MM.1S (cell line): ENCODE measurements at regions not wholly inside any gene's neighbourhood (a gene's known extent, or its start where the extent isn't known, plus 50 kb on each side); places are given as distances from the start of the nearest gene placed in this dataset.

Source experiments
- CTCF ChIP-seq: fragments of 300-600 bp; sonication (generic); IDR thresholded peaks from 2 replicates; pipeline ENCODE4 v1.5.1; 2016; ENCODE audit warnings: antibody characterized with exemption, low read length, mixed read lengths
- EZH2phosphoT487 ChIP-seq: fragments of 300-600 bp; sonication (generic); IDR thresholded peaks from 2 replicates; pipeline ENCODE4 v1.6.1; 2018; ENCODE audit warnings: antibody characterized with exemption, low read length

- no peak for TF ChIP-seq CTCF
- TF ChIP-seq EZH2phosphoT487: no peak
Measured at GRCh38 chr13:24613128-24613527, 67.1 kb upstream of the ATP12A start.
